ENCODE measurements at regions not wholly inside any gene's neighbourhood (a gene's known extent, or its start where the extent isn't known, plus 50 kb on each side); places are given as distances from the start of the nearest gene placed in this dataset.
A peak's percentile ranks its signal among the peaks of the same experiment; 100 is the strongest.

DNA sequence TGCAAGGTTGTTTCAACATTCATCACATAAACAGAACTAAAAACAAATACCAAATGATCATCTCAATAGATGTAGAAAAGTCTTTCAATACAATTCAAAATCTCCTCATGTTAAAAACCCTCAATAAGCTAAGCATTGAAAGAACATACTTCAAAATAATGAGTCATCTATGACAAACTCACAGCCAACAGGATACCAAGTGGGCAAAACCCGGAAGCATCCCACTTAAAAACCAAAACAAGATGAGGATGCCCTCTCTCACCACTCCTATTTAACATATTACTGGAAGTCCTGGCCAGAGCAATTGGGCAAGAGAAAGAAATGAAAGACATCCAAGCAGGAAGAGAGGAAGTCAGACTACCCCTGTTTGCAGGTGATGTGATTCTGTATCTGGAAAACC lies 992.2 kb upstream of the PIK3C3 start:
- DNase-seq, result no peak

- no peak for DNase-seq
These were observed 997.4 kb upstream of the PIK3C3 start for GRCh38 chr18:40957533-40958070.

DNA sequence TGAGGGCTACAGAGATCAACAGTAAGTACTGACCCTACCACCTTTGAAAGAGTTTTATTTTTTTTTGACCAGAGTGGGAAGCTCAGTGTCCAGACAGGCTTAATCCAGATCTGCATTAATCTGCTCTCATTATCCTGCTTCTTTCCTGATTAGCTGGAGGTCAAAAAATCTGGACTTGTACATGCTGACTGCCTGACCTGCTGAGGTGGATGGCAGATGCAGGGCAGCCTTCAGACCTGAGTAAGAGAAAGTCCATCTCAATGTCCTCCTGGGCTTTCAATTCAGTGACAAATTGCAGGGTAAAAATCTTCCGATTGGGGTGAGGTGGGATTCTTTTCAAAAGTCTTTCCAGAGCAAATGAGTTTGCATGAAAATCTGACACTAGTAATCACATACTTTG lies 998.8 kb upstream of the PIK3C3 start:
- no peak for DNase-seq

DNA sequence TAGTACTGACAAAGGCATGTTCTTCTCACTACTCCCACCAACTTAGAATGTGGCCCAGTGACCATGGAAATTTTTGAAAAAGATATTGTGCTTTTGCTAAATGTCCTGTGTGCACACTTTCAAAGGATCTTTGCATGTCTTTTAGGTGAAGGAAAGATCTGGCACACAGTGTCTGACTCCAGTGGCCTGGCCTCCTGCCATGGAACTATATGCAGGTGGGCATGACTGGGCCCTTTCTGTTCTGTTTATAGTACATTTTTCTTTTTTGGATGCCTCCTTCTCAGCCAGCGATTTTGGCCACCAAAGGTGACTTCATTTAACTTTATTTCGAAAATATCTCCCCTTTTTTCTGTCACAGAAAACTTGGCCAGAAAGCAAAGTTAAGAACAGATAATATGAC lies 999.7 kb upstream of the PIK3C3 start:
- DNase-seq, result no peak

GRCh38 chr18:40949114-40949950 lies 1005.7 kb upstream of the PIK3C3 start:
- no peak for DNase-seq

GRCh38 chr18:40944576-40944975 lies 1010.5 kb upstream of the PIK3C3 start:
- DNase-seq, result no peak

GRCh38 chr18:40939656-40940515 lies 1015.1 kb upstream of the PIK3C3 start:
- DNase-seq, result peak in 4 of 56 donors; percentile 3 to 15 (median 6)

- no peak for DNase-seq
These were observed 1016.4 kb upstream of the PIK3C3 start for GRCh38 chr18:40938615-40939014.

DNA sequence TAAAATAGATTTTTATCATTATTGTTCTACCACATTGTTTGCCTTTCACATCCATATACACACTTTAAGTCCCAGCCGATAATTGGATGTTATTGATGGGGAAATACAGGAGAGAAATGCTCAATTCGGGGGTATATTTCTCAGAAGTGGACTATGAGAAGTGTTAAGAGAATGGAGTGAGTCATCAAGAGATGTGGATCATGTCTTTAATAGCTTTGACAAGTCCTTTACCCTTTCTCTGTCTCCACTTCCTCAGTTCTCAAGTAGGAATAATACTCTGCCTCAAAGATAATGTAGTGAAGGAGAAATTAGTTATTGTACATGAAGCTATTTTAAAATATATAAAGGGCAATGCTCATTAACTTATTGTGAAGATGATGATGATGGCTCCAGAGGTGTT lies 1017.6 kb upstream of the PIK3C3 start:
- no peak for DNase-seq

DNA sequence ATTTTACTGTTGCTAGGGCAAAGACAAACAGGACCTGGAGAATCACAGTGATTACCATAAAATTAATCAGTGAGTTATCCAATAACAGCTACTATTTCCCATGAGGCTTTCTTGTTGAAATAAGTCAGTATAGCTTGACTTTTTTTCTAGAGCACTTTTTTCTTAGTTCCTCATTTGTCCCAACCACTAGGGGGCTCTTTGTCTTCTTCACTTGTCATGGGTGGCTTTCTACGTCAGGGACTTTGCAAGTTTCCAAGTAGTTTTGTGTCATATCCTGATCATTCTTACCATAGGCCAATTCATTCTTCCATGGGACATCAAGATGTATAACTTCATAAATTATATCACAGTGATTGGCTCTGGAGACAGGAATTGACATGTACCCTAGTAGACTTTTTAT lies 1019.6 kb upstream of the PIK3C3 start:
- DNase-seq, result no peak

DNA sequence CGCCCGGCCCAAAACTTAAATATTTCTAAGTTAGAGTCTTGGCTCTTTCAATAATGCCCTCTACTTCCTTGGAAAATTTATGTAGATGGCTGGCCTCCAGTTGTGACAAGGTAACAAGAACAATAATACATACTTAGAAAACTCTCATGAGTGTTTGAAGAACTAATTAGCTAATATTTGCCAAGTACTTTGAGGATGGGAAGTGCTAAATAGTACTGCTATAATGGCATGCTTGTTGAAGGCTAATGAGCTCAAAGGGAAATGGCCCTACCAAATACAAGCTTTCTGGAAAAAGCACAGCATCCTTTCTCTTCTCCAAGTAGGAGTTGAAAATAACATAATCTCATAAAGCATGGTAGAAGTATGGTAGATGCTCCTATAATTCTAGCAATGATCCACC lies 1022.2 kb upstream of the PIK3C3 start:
- no peak for DNase-seq

- no peak for DNase-seq
These were observed 1024.7 kb upstream of the PIK3C3 start for GRCh38 chr18:40930211-40930882.

GRCh38 chr18:40929399-40929798 lies 1025.6 kb upstream of the PIK3C3 start:
- DNase-seq, result no peak

DNA sequence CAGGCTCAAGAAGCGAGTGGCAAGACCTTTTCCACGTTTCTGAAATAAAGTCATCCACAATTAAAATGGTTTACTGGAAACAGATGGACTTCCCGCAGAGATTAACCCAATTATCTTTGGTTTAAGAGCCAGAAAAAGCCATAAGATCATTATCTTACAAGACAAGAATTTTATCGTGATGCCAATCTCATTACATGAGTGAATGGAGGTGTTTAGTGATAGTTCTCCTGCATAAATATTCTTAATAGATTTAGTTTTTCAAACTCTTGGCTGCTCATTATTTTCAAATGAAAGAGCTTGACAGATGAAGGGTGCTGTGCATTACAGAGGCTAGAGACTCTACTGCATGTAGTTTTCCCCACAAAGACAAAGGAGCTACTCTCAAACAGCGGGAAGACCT lies 1028.4 kb upstream of the PIK3C3 start:
- no peak for DNase-seq

- DNase-seq, result no peak
These were observed 1029.9 kb upstream of the PIK3C3 start for GRCh38 chr18:40925071-40925541.

- DNase-seq, result no peak
These were observed 1033.0 kb upstream of the PIK3C3 start for GRCh38 chr18:40921845-40922629.

DNA sequence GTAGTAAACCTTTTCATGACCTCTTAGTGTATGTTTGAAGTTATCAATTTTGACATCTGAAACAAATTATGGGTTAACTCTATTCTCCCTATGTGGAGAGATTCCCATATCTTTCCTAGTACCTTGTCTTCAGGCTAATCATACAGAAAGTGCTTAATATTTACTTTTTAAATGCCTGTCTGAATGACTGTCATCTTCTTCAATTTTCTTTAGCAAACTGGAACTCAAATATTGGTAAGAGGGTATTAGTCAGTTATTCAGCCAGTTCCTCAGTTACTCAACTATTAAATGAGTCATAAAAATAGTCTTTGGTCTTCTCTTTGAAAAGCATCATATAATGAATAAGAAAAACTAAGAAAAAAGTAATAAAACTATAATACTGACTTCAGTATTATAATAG lies 1038.0 kb upstream of the PIK3C3 start:
- no peak for DNase-seq

DNA sequence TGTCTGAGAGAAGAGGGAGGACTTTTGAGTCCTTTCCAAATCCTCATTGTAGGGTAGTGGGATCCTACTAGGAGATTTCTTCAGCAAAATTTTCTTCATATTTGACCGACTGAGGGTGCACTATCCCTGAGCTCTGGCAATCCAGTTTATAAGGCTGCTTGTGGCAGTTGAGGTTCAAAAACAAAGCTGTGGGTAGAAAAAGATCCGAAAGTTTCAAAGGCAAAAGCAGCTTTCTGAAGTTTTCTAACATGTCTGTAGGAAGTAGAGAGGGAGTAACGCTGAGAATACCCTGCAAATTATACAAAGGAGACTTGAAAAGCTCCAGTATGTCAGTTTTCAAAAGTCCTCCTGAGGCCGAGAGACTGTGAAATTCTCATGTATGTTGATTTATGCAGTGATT lies 1039.3 kb upstream of the PIK3C3 start:
- no peak for DNase-seq

- DNase-seq, result no peak
These were observed 1043.3 kb upstream of the PIK3C3 start for GRCh38 chr18:40911582-40912254.

DNA sequence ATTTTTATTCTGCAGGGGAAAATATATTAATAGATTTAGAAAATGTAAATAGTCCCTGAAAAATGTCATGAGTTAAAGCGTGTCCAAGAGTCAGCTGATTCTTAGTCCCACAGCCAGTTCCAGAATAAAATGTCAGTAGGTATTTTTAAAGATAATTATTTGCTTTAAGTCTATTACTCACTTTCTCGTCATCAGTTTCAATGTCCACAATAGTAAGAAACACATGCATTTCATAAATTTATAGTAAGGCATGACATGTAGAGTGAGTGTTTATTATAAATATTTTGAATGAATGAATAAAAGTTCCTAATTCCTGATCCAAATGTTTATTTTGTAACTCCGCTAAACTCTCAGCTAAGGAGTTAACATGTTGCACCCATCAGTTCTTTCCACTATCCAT lies 1044.0 kb upstream of the PIK3C3 start:
- no peak for DNase-seq
